Epithelial cell of esophagus (primary cell): ENCODE measurements at regions not wholly inside any gene's neighbourhood (a gene's known extent, or its start where the extent isn't known, plus 50 kb on each side); places are given as distances from the start of the nearest gene placed in this dataset.
A peak's percentile ranks its signal among the peaks of the same experiment; 100 is the strongest.

Experiments
- DNase-seq: peaks from one replicate; pipeline ENCODE4 v3.0.0; 2010; ENCODE audit warnings: low read depth
- H3K4me3 ChIP-seq: 2 replicates; pipeline ENCODE4 v1.5.1; 2011; ENCODE audit warnings: mild to moderate bottlenecking, low read length, control low read depth
- CTCF ChIP-seq: IDR thresholded peaks from 2 replicates; pipeline ENCODE4 v1.5.1; 2011; ENCODE audit warnings: low read depth, mild to moderate bottlenecking, low read length, control low read depth, inconsistent platforms; ENCODE audit not compliant: insufficient read depth; ENCODE audit errors: missing control alignments

- H3K4me3 ChIP-seq, result no peak overlapping the region
- TF ChIP-seq CTCF, result no peak
- DNase-seq, result no peak
Measured at GRCh38 chr12:105740970-105741725, 397.6 kb downstream of the NUAK1 start.

- DNase-seq, result peak; percentile 84
- TF ChIP-seq CTCF, result no peak
- no peak overlapping the region for H3K4me3 ChIP-seq
Measured at GRCh38 chr12:105741786-105742566, 396.8 kb downstream of the NUAK1 start.

GRCh38 chr12:105742567-105742874 lies 396.2 kb downstream of the NUAK1 start:
- DNase-seq, result no peak
- no peak overlapping the region for H3K4me3 ChIP-seq
- TF ChIP-seq CTCF, result no peak

- TF ChIP-seq CTCF, result no peak
- H3K4me3 ChIP-seq, result no peak overlapping the region
- no peak for DNase-seq
Measured at GRCh38 chr12:105744371-105745058, 394.2 kb downstream of the NUAK1 start.

- no peak for TF ChIP-seq CTCF
- no peak overlapping the region for H3K4me3 ChIP-seq
- no peak for DNase-seq
Measured at GRCh38 chr12:105745811-105746210, 392.9 kb downstream of the NUAK1 start.

- H3K4me3 ChIP-seq, result no peak overlapping the region
- DNase-seq, result peak; percentile 50
- no peak for TF ChIP-seq CTCF
Measured at GRCh38 chr12:105748806-105749600, 389.8 kb downstream of the NUAK1 start.
